Spleen (tissue), 11 donors: ENCODE measurements at regions not wholly inside any gene's neighbourhood (a gene's known extent, or its start where the extent isn't known, plus 50 kb on each side); places are given as distances from the start of the nearest gene placed in this dataset.
A peak's percentile ranks its signal among the peaks of the same experiment; 100 is the strongest.

Source experiments
- DNase-seq: peaks from one replicate; pipeline ENCODE4 v3.0.0-alpha.2; 2020
- H3K27ac ChIP-seq, 8 donors: fragments of 200-600 bp; sonication (generic) in 7 of 8; 1 replicate in 4 of 8; 2 replicates in 4 of 8; pipeline versions ENCODE4 v1.5.0 to v1.8.0; 2016 to 2021; ENCODE audit warnings: inconsistent platforms in 4 of 8, mild to moderate bottlenecking in 4 of 8, moderate library complexity in 1 of 8
- H3K27me3 ChIP-seq, 7 donors: fragments of 200-600 bp; sonication (generic) in 6 of 7; replicated peaks in 1 of 7; 1 replicate in 4 of 7; 2 replicates in 3 of 7; pipeline versions ENCODE4 v1.5.0 to v1.8.0; 2016 to 2021; ENCODE audit warnings: inconsistent platforms in 3 of 7, mild to moderate bottlenecking in 1 of 7
- H3K36me3 ChIP-seq, 6 donors: fragments of 200-600 bp; sonication (generic) in 5 of 6; 1 replicate in 4 of 6; 2 replicates in 2 of 6; pipeline versions ENCODE4 v1.5.0 to v1.8.0; 2016 to 2021; ENCODE audit warnings: inconsistent platforms in 2 of 6
- H3K4me1 ChIP-seq, 6 donors: fragments of 200-600 bp; sonication (generic) in 5 of 6; 1 replicate in 3 of 6; 2 replicates in 3 of 6; pipeline versions ENCODE4 v1.5.0 to v1.8.0; 2016 to 2021; ENCODE audit warnings: inconsistent platforms in 3 of 6
- H3K4me3 ChIP-seq, 8 donors: fragments of 200-600 bp; sonication (generic) in 7 of 8; 1 replicate in 4 of 8; 2 replicates in 4 of 8; pipeline versions ENCODE4 v1.5.0 to v1.8.0; 2016 to 2021; ENCODE audit warnings: inconsistent platforms in 4 of 8, mild to moderate bottlenecking in 4 of 8, moderate library complexity in 2 of 8
- H3K9me3 ChIP-seq, 8 donors: fragments of 200-600 bp; sonication (generic) in 7 of 8; 1 replicate in 4 of 8; 2 replicates in 4 of 8; pipeline versions ENCODE4 v1.5.0 to v1.8.0; 2016 to 2021; ENCODE audit warnings: inconsistent platforms in 4 of 8
- CTCF ChIP-seq, 11 experiments: fragments of 200-600 bp in 7 of 11; fragments of 450-650 bp in 4 of 11; sonication (generic) in 4 of 11; IDR thresholded peaks in 8 of 11; conservative IDR thresholded peaks in 3 of 11; 1 replicate in 7 of 11; 2 replicates in 4 of 11; pipeline versions ENCODE4 v1.4.0 to v1.8.0; 2016 to 2021; ENCODE audit warnings: antibody characterized with exemption in 11 of 11, inconsistent platforms in 4 of 11, mild to moderate bottlenecking in 1 of 11
- POLR2A ChIP-seq, 3 donors: fragments of 450-650 bp; IDR thresholded peaks; one replicate each; pipeline ENCODE4 v1.5.1; 2017; ENCODE audit warnings: antibody characterized with exemption in 3 of 3, mild to moderate bottlenecking in 1 of 3
- POLR2AphosphoS5 ChIP-seq, 3 donors: sonication (generic); formaldehyde crosslinking; IDR thresholded peaks; one replicate each; pipeline ENCODE4 v1.5.1; 2017; ENCODE audit warnings: antibody characterized with exemption in 3 of 3
- WGBS, 5 donors: extraction: QIAGEN DNeasy Blood & Tissue Kit in 3 of 5; methylation state at CpG; one replicate each; pipeline versions ENCODE4 v1.1.5 to v1.1.7; 2013 to 2018; 5-methylcytosine and 5-hydroxymethylcytosine counted together
- intact Hi-C: fragments of 100-400 bp; cut with DNase I; formaldehyde crosslinking; loops from one replicate; pipeline ENCODE4 v1.15.0; 2023; ENCODE audit warnings: low total_unique reads
- donor health status: healthy with polysubstance abuse.
- donor health status: DM: no; HTN: no; CAD: no; lungs with moderate emphysema.
- donor health status: DM: no; HTN: no; CAD: no.
- donor health status: Bipolar disorder and iron deficiency.
- donor health status: healthy.
- donor health status: DM: no; HTN: no; CAD: no.
- donor health status: DM: yes; HTN: yes; CAD: no.

- no peaks in the 10 kb centered on the region for H3K36me3 ChIP-seq
- H3K4me3 ChIP-seq = no peak overlapping the region
- intact Hi-C loops = loop anchor here (10.0 kb wide), 1 partner anchor 461 kb away; no protein-coding TSS in a partner anchor
- 67 to 87% (median 77%) methylated on average over 3 of the region's 3 CpGs for WGBS, 5 donors
- H3K27ac ChIP-seq = no peak overlapping the region
- peaks cover 0 to 8% (median 0%) of the 10 kb centered on the region in 7 donors for H3K27me3 ChIP-seq
- TF ChIP-seq CTCF (IDR thresholded peaks at IDR 0.05 in 8 of 11, conservative IDR thresholded peaks at IDR 0.05 in 3 of 11) (no peak), POLR2AphosphoS5 (IDR thresholded peaks at IDR 0.05) (no peak), POLR2A (IDR thresholded peaks at IDR 0.05) (no peak)
- H3K9me3 ChIP-seq = no peaks in the 10 kb centered on the region
- DNase-seq = no peak
- no peaks in the 10 kb centered on the region for H3K4me1 ChIP-seq
These were observed 162.4 kb upstream of the NABP1 start for GRCh38 chr2:191515551-191515950.

GRCh38 chr2:191516260-191516659 is 161.7 kb upstream of the NABP1 start:
- intact Hi-C loops = loop anchor here (10.0 kb wide), 1 partner anchor 461 kb away; no protein-coding TSS in a partner anchor
- no peak for TF ChIP-seq CTCF (IDR thresholded peaks at IDR 0.05 in 8 of 11, conservative IDR thresholded peaks at IDR 0.05 in 3 of 11)
- no peak for TF ChIP-seq POLR2A (IDR thresholded peaks at IDR 0.05)
- TF ChIP-seq POLR2AphosphoS5 (IDR thresholded peaks at IDR 0.05) = no peak
- Histone ChIP-seq H3K4me1 (no peaks in the 10 kb centered on the region), H3K27ac (no peak overlapping the region), H3K9me3 (no peaks in the 10 kb centered on the region), H3K36me3 (no peaks in the 10 kb centered on the region), H3K27me3 (peaks cover 0 to 8% (median 0%) of the 10 kb centered on the region in 7 donors), H3K4me3 (no peak overlapping the region)
- no peak for DNase-seq
- WGBS, 5 donors = 77 to 87% (median 80%) methylated on average over 4 of the region's 4 CpGs

- peaks cover 0 to 8% (median 0%) of the 10 kb centered on the region in 7 donors for H3K27me3 ChIP-seq
- no peaks in the 10 kb centered on the region for H3K9me3 ChIP-seq
- DNase-seq = no peak
- no peak overlapping the region for H3K4me3 ChIP-seq
- no peak overlapping the region for H3K27ac ChIP-seq
- intact Hi-C loops = loop anchor here (2.0 kb wide), 1 partner anchor 357 kb away; no protein-coding TSS in a partner anchor
- no peaks in the 10 kb centered on the region for H3K36me3 ChIP-seq
- TF ChIP-seq CTCF (IDR thresholded peaks at IDR 0.05 in 8 of 11, conservative IDR thresholded peaks at IDR 0.05 in 3 of 11) (peak; percentile 39 to 75 (median 66)), POLR2A (IDR thresholded peaks at IDR 0.05) (no peak), POLR2AphosphoS5 (IDR thresholded peaks at IDR 0.05) (no peak)
- 25 to 63% (median 55%) methylated on average over 1 of the region's 1 CpG for WGBS, 5 donors
- H3K4me1 ChIP-seq = no peaks in the 10 kb centered on the region
These were observed 156.2 kb upstream of the NABP1 start for GRCh38 chr2:191521608-191522208.

GRCh38 chr2:191522478-191523120 is 155.3 kb upstream of the NABP1 start:
- TF ChIP-seq POLR2A (IDR thresholded peaks at IDR 0.05) (no peak), POLR2AphosphoS5 (IDR thresholded peaks at IDR 0.05) (no peak), CTCF (IDR thresholded peaks at IDR 0.05 in 8 of 11, conservative IDR thresholded peaks at IDR 0.05 in 3 of 11) (no peak)
- no peaks in the 10 kb centered on the region for H3K4me1 ChIP-seq
- DNase-seq = no peak
- H3K27ac ChIP-seq = no peak overlapping the region
- 84 to 94% (median 88%) methylated on average over 7 of the region's 7 CpGs for WGBS, 5 donors
- H3K36me3 ChIP-seq = no peaks in the 10 kb centered on the region
- intact Hi-C loops = no loop called here
- H3K9me3 ChIP-seq = no peaks in the 10 kb centered on the region
- peaks cover 0 to 8% (median 0%) of the 10 kb centered on the region in 7 donors for H3K27me3 ChIP-seq
- no peak overlapping the region for H3K4me3 ChIP-seq
